DND-41 (cell line): ENCODE measurements at regions not wholly inside any gene's neighbourhood (a gene's known extent, or its start where the extent isn't known, plus 50 kb on each side); places are given as distances from the start of the nearest gene placed in this dataset.

Experiments used
- ATAC-seq: fragments of 200-7000 bp; cut with Tn5 transposase; 3 replicates; pipeline ENCODE4 v1.9.1; 2021; ENCODE audit warnings: low read depth; ENCODE audit not compliant: insufficient read depth
- DNase-seq: peaks from one replicate; pipeline ENCODE4 v3.0.0-alpha.2; 2020
- H2AFZ ChIP-seq: 2 replicates; pipeline ENCODE4 v1.6.0; 2012; ENCODE audit warnings: low read depth, low read length
- H3K27ac ChIP-seq: 2 replicates; pipeline ENCODE4 v1.5.1; 2012; ENCODE audit warnings: low read length, inconsistent platforms
- H3K27me3 ChIP-seq: fragments of 200-600 bp; sonication (generic); 2 replicates; pipeline ENCODE4 v1.6.0; 2012; ENCODE audit warnings: low read length, mild to moderate bottlenecking, inconsistent platforms; ENCODE audit not compliant: insufficient read depth, poor library complexity
- H3K36me3 ChIP-seq: 2 replicates; pipeline ENCODE4 v1.5.1; 2012; ENCODE audit warnings: low read length, inconsistent platforms; ENCODE audit not compliant: insufficient read depth
- H3K4me1 ChIP-seq: 2 replicates; pipeline ENCODE4 v1.5.1; 2012; ENCODE audit warnings: mild to moderate bottlenecking, low read length; ENCODE audit not compliant: insufficient read depth
- H3K4me2 ChIP-seq: 2 replicates; pipeline ENCODE4 v1.6.0; 2012; ENCODE audit warnings: mild to moderate bottlenecking, moderate library complexity, low read length, inconsistent platforms; ENCODE audit not compliant: insufficient read depth
- H3K4me3 ChIP-seq, 2 experiments: fragments of 200-600 bp in 1 of 2; shearing (Covaris generic) in 1 of 2; 2 replicates each; pipeline ENCODE4 v1.5.1; 2012 to 2016; ENCODE audit warnings: inconsistent platforms in 2 of 2, low read length in 2 of 2, mild to moderate bottlenecking in 2 of 2, low read depth in 1 of 2, moderate library complexity in 1 of 2
- H3K79me2 ChIP-seq: 2 replicates; pipeline ENCODE4 v1.6.0; 2012; ENCODE audit warnings: low read length, inconsistent platforms; ENCODE audit not compliant: insufficient read depth
- H3K9ac ChIP-seq: 2 replicates; pipeline ENCODE4 v1.6.0; 2012; ENCODE audit warnings: low read depth, mild to moderate bottlenecking, inconsistent platforms, low read length, moderate library complexity
- H3K9me3 ChIP-seq: 2 replicates; pipeline ENCODE4 v1.5.1; 2012; ENCODE audit warnings: low read length, moderate library complexity, mild to moderate bottlenecking, inconsistent platforms; ENCODE audit not compliant: insufficient read depth, severe bottlenecking
- H4K20me1 ChIP-seq: 2 replicates; pipeline ENCODE4 v1.6.0; 2012; ENCODE audit warnings: low read length; ENCODE audit not compliant: insufficient read depth
- EZH2 ChIP-seq: IDR thresholded peaks from 3 replicates; pipeline ENCODE4 v1.6.1; 2012; ENCODE audit warnings: borderline replicate concordance, low read depth, mild to moderate bottlenecking, moderate library complexity, low read length, inconsistent platforms; ENCODE audit not compliant: severe bottlenecking
- TF ChIP-seq, protein P1 (sequence below): IDR thresholded peaks from 2 replicates; pipeline ENCODE4 v1.5.1; 2012; ENCODE audit warnings: borderline replicate concordance, low read length, moderate library complexity, mild to moderate bottlenecking; ENCODE audit not compliant: poor library complexity, severe bottlenecking; ENCODE audit errors: extremely low read depth

DNA sequence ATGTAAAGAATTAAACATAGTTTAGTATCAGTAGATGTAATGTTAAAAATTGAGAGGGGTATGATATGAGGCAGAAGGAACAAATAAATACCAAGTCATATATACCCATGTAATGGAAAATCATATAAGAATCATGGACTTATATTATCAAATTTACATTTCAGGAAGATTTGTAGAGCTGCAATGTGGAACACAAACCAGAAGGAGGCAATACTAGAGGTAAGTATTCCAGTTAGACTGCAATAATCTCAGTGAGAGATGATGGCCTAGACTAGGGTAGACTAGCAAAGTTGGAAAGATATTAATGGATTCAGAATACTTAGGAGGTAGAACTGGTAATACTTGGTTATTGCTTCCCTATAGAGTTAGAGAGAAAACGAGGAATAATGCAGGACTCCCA is 603.0 kb upstream of the KLHL4 start:
- Histone ChIP-seq H3K27me3 (no peaks in the 10 kb centered on the region), H4K20me1 (no peaks in the 10 kb centered on the region), H2AFZ (no peak overlapping the region), H3K4me2 (no peak overlapping the region), H3K4me1 (no peaks in the 10 kb centered on the region), H3K4me3 (no peak overlapping the region), H3K9ac (no peak overlapping the region), H3K36me3 (no peaks in the 10 kb centered on the region), H3K9me3 (no peaks in the 10 kb centered on the region), H3K79me2 (no peaks in the 10 kb centered on the region), H3K27ac (no peak overlapping the region)
- no peak for ATAC-seq
- TF ChIP-seq, protein P1, sequence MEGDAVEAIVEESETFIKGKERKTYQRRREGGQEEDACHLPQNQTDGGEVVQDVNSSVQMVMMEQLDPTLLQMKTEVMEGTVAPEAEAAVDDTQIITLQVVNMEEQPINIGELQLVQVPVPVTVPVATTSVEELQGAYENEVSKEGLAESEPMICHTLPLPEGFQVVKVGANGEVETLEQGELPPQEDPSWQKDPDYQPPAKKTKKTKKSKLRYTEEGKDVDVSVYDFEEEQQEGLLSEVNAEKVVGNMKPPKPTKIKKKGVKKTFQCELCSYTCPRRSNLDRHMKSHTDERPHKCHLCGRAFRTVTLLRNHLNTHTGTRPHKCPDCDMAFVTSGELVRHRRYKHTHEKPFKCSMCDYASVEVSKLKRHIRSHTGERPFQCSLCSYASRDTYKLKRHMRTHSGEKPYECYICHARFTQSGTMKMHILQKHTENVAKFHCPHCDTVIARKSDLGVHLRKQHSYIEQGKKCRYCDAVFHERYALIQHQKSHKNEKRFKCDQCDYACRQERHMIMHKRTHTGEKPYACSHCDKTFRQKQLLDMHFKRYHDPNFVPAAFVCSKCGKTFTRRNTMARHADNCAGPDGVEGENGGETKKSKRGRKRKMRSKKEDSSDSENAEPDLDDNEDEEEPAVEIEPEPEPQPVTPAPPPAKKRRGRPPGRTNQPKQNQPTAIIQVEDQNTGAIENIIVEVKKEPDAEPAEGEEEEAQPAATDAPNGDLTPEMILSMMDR: no peak
- TF ChIP-seq EZH2: no peak
- no peak for DNase-seq

DNA sequence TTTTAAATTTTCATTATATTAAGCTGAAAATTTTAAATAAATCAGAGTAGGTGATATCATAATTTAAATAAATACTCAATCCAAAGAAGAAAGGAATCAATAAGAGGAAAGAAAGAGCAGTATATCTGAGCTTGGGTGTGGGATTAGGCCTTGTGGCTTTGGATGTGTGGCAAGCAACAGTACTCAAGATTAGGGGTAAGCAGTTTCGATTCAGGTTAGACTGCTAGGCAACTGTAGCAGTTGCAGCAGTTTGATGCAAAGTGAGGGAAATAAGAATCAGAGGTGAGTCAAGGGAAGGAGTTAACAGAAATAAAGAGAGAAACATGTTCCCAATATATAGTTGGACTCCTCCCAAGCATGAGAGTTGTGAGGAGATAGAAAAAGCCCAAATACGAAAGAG is 599.6 kb upstream of the KLHL4 start:
- no peaks in the 10 kb centered on the region for H3K27me3 ChIP-seq
- H4K20me1 ChIP-seq: no peaks in the 10 kb centered on the region
- H3K4me2 ChIP-seq: no peak overlapping the region
- H3K27ac ChIP-seq: no peak overlapping the region
- no peaks in the 10 kb centered on the region for H3K4me1 ChIP-seq
- H3K36me3 ChIP-seq: no peaks in the 10 kb centered on the region
- no peak for ATAC-seq
- no peak overlapping the region for H3K4me3 ChIP-seq
- no peaks in the 10 kb centered on the region for H3K79me2 ChIP-seq
- no peak for DNase-seq
- no peak overlapping the region for H3K9ac ChIP-seq
- H3K9me3 ChIP-seq: no peaks in the 10 kb centered on the region
- TF ChIP-seq, protein P1: no peak
- TF ChIP-seq EZH2: no peak
- no peak overlapping the region for H2AFZ ChIP-seq

GRCh38 chrX:86930419-86930818 is 587.2 kb upstream of the KLHL4 start:
- Histone ChIP-seq H3K4me3 (no peak overlapping the region), H4K20me1 (no peaks in the 10 kb centered on the region)

More at GRCh38 chrX:86930419-86930818, 587.2 kb upstream of the KLHL4 start:
- Histone ChIP-seq H2AFZ (no peak overlapping the region), H3K79me2 (no peaks in the 10 kb centered on the region), H3K27ac (no peak overlapping the region), H3K4me2 (no peak overlapping the region), H3K9me3 (no peaks in the 10 kb centered on the region), H3K36me3 (no peaks in the 10 kb centered on the region), H3K9ac (no peak overlapping the region), H3K4me1 (no peaks in the 10 kb centered on the region), H3K27me3 (no peaks in the 10 kb centered on the region)
- DNase-seq (no peak), ATAC-seq (no peak)
- no peak for TF ChIP-seq EZH2
- TF ChIP-seq, protein P1: no peak
